Spleen (tissue), 11 donors: ENCODE measurements at regions not wholly inside any gene's neighbourhood (a gene's known extent, or its start where the extent isn't known, plus 50 kb on each side); places are given as distances from the start of the nearest gene placed in this dataset.

Experiments used
- DNase-seq: peaks from one replicate; pipeline ENCODE4 v3.0.0-alpha.2; 2020
- H3K27ac ChIP-seq, 8 donors: fragments of 200-600 bp; sonication (generic) in 7 of 8; 1 replicate in 4 of 8; 2 replicates in 4 of 8; pipeline versions ENCODE4 v1.5.0 to v1.8.0; 2016 to 2021; ENCODE audit warnings: inconsistent platforms in 4 of 8, mild to moderate bottlenecking in 4 of 8, moderate library complexity in 1 of 8
- H3K27me3 ChIP-seq, 7 donors: fragments of 200-600 bp; sonication (generic) in 6 of 7; replicated peaks in 1 of 7; 1 replicate in 4 of 7; 2 replicates in 3 of 7; pipeline versions ENCODE4 v1.5.0 to v1.8.0; 2016 to 2021; ENCODE audit warnings: inconsistent platforms in 3 of 7, mild to moderate bottlenecking in 1 of 7
- H3K36me3 ChIP-seq, 6 donors: fragments of 200-600 bp; sonication (generic) in 5 of 6; 1 replicate in 4 of 6; 2 replicates in 2 of 6; pipeline versions ENCODE4 v1.5.0 to v1.8.0; 2016 to 2021; ENCODE audit warnings: inconsistent platforms in 2 of 6
- H3K4me1 ChIP-seq, 6 donors: fragments of 200-600 bp; sonication (generic) in 5 of 6; 1 replicate in 3 of 6; 2 replicates in 3 of 6; pipeline versions ENCODE4 v1.5.0 to v1.8.0; 2016 to 2021; ENCODE audit warnings: inconsistent platforms in 3 of 6
- H3K4me3 ChIP-seq, 8 donors: fragments of 200-600 bp; sonication (generic) in 7 of 8; 1 replicate in 4 of 8; 2 replicates in 4 of 8; pipeline versions ENCODE4 v1.5.0 to v1.8.0; 2016 to 2021; ENCODE audit warnings: inconsistent platforms in 4 of 8, mild to moderate bottlenecking in 4 of 8, moderate library complexity in 2 of 8
- H3K9me3 ChIP-seq, 8 donors: fragments of 200-600 bp; sonication (generic) in 7 of 8; 1 replicate in 4 of 8; 2 replicates in 4 of 8; pipeline versions ENCODE4 v1.5.0 to v1.8.0; 2016 to 2021; ENCODE audit warnings: inconsistent platforms in 4 of 8
- POLR2A ChIP-seq, 3 donors: fragments of 450-650 bp; IDR thresholded peaks; one replicate each; pipeline ENCODE4 v1.5.1; 2017; ENCODE audit warnings: antibody characterized with exemption in 3 of 3, mild to moderate bottlenecking in 1 of 3
- POLR2AphosphoS5 ChIP-seq, 3 donors: sonication (generic); formaldehyde crosslinking; IDR thresholded peaks; one replicate each; pipeline ENCODE4 v1.5.1; 2017; ENCODE audit warnings: antibody characterized with exemption in 3 of 3
- WGBS, 5 donors: extraction: QIAGEN DNeasy Blood & Tissue Kit in 3 of 5; methylation state at CpG; one replicate each; pipeline versions ENCODE4 v1.1.5 to v1.1.7; 2013 to 2018; 5-methylcytosine and 5-hydroxymethylcytosine counted together
- intact Hi-C: fragments of 100-400 bp; cut with DNase I; formaldehyde crosslinking; loops from one replicate; pipeline ENCODE4 v1.15.0; 2023; ENCODE audit warnings: low total_unique reads
- TF ChIP-seq, protein P1 (sequence below), 11 experiments: fragments of 200-600 bp in 7 of 11; fragments of 450-650 bp in 4 of 11; sonication (generic) in 4 of 11; IDR thresholded peaks in 8 of 11; conservative IDR thresholded peaks in 3 of 11; 1 replicate in 7 of 11; 2 replicates in 4 of 11; pipeline versions ENCODE4 v1.4.0 to v1.8.0; 2016 to 2021; ENCODE audit warnings: antibody characterized with exemption in 11 of 11, inconsistent platforms in 4 of 11, mild to moderate bottlenecking in 1 of 11
- donor health status: healthy with polysubstance abuse.
- donor health status: DM: no; HTN: no; CAD: no; lungs with moderate emphysema.
- donor health status: DM: no; HTN: no; CAD: no.
- donor health status: Bipolar disorder and iron deficiency.
- donor health status: healthy.
- donor health status: DM: no; HTN: no; CAD: no.
- donor health status: DM: yes; HTN: yes; CAD: no.

DNA sequence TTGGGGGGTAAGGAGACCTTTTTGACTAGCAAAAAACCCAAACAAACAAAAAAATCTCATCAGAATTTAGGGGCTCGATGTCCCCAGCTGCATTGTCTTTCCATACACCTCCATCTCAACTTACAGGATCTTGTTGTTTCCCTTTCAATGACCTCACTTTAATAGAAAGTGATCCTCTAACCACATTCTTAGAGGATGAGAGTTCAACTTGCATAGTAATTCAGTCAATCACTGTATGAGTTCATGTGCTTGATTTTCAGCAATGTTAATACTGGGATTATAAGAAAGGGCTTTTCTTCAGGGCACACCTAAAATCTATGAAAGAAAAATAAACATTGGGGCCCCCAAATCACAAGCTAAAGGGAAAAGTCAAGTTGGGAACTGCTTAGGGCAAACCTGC, 1512.0 kb downstream of the SLITRK1 start:
- Histone ChIP-seq H3K27ac (no peak overlapping the region), H3K4me3 (no peak overlapping the region), H3K4me1 (no peaks in the 10 kb centered on the region), H3K27me3 (no peaks in the 10 kb centered on the region), H3K36me3 (no peaks in the 10 kb centered on the region), H3K9me3 (peaks cover 0 to 8% (median 0%) of the 10 kb centered on the region in 8 donors)
- intact Hi-C loops, result no loop called here
- 65 to 90% (median 77%) methylated on average over 1 of the region's 1 CpG for WGBS, 5 donors
- TF ChIP-seq POLR2A (IDR thresholded peaks at IDR 0.05) (no peak), POLR2AphosphoS5 (IDR thresholded peaks at IDR 0.05) (no peak)
- TF ChIP-seq, protein P1, sequence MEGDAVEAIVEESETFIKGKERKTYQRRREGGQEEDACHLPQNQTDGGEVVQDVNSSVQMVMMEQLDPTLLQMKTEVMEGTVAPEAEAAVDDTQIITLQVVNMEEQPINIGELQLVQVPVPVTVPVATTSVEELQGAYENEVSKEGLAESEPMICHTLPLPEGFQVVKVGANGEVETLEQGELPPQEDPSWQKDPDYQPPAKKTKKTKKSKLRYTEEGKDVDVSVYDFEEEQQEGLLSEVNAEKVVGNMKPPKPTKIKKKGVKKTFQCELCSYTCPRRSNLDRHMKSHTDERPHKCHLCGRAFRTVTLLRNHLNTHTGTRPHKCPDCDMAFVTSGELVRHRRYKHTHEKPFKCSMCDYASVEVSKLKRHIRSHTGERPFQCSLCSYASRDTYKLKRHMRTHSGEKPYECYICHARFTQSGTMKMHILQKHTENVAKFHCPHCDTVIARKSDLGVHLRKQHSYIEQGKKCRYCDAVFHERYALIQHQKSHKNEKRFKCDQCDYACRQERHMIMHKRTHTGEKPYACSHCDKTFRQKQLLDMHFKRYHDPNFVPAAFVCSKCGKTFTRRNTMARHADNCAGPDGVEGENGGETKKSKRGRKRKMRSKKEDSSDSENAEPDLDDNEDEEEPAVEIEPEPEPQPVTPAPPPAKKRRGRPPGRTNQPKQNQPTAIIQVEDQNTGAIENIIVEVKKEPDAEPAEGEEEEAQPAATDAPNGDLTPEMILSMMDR (IDR thresholded peaks at IDR 0.05 in 8 of 11, conservative IDR thresholded peaks at IDR 0.05 in 3 of 11), result no peak
- DNase-seq, result no peak

DNA sequence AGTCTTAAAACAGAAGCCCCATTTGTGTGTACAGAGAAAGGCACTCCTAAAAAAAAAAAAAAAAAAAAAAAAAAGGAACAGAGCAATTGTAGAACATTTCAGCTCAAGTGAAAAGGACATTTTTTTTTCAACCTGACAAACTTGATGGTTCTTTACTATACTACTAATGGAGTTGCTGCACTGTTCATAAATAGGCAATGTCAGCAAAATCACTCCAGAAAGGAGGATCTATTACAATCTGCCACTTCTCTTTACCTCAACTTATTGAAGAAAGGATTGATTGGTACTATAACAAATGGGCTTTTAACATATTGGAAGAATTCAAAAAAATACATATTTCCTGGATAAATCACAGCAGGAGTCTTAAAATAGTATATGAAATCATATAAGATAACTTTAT, 1517.7 kb downstream of the SLITRK1 start:
- no peak for DNase-seq
- Histone ChIP-seq H3K27ac (no peak overlapping the region), H3K27me3 (no peaks in the 10 kb centered on the region), H3K9me3 (peaks cover 0 to 3% (median 0%) of the 10 kb centered on the region in 8 donors), H3K4me1 (no peaks in the 10 kb centered on the region), H3K36me3 (no peaks in the 10 kb centered on the region), H3K4me3 (no peak overlapping the region)
- intact Hi-C loops, result no loop called here
- TF ChIP-seq POLR2A (IDR thresholded peaks at IDR 0.05) (no peak), POLR2AphosphoS5 (IDR thresholded peaks at IDR 0.05) (no peak)
- TF ChIP-seq, protein P1 (IDR thresholded peaks at IDR 0.05 in 8 of 11, conservative IDR thresholded peaks at IDR 0.05 in 3 of 11), result no peak

GRCh38 chr13:82358284-82358683, 1524.0 kb downstream of the SLITRK1 start:
- Histone ChIP-seq H3K9me3 (no peaks in the 10 kb centered on the region), H3K27me3 (no peaks in the 10 kb centered on the region), H3K27ac (no peak overlapping the region), H3K36me3 (no peaks in the 10 kb centered on the region), H3K4me3 (no peak overlapping the region), H3K4me1 (no peaks in the 10 kb centered on the region)
- no peak for DNase-seq
- TF ChIP-seq POLR2A (IDR thresholded peaks at IDR 0.05) (no peak), POLR2AphosphoS5 (IDR thresholded peaks at IDR 0.05) (no peak)
- TF ChIP-seq, protein P1 (IDR thresholded peaks at IDR 0.05 in 8 of 11, conservative IDR thresholded peaks at IDR 0.05 in 3 of 11), result no peak
- WGBS, 5 donors, result 55 to 76% (median 73%) methylated on average over 1 of the region's 1 CpG
- intact Hi-C loops, result no loop called here

GRCh38 chr13:82356667-82357410, 1525.4 kb downstream of the SLITRK1 start:
- Histone ChIP-seq H3K27me3 (no peaks in the 10 kb centered on the region), H3K36me3 (no peaks in the 10 kb centered on the region), H3K4me3 (no peak overlapping the region), H3K4me1 (no peaks in the 10 kb centered on the region), H3K27ac (no peak overlapping the region), H3K9me3 (no peaks in the 10 kb centered on the region)
- TF ChIP-seq POLR2AphosphoS5 (IDR thresholded peaks at IDR 0.05), result no peak
- TF ChIP-seq POLR2A (IDR thresholded peaks at IDR 0.05), result no peak
- TF ChIP-seq, protein P1 (IDR thresholded peaks at IDR 0.05 in 8 of 11, conservative IDR thresholded peaks at IDR 0.05 in 3 of 11), result no peak
- intact Hi-C loops, result no loop called here
- DNase-seq, result no peak
- WGBS, 5 donors, result 50 to 60% (median 52%) methylated on average over 5 of the region's 5 CpGs
